ENCODE measurements at regions not wholly inside any gene's neighbourhood (a gene's known extent, or its start where the extent isn't known, plus 50 kb on each side); places are given as distances from the start of the nearest gene placed in this dataset.

- no peak overlapping the region for H3K27ac ChIP-seq
- FAIRE-seq (no peak), DNase-seq (no peak), ATAC-seq (no peak)
- intact Hi-C loops (cut with DNase I) = no loop called here
- no peaks in the 10 kb centered on the region for H3K9me3 ChIP-seq
- no peaks in the 10 kb centered on the region for H3K4me1 ChIP-seq
- no peak overlapping the region for H3K4me3 ChIP-seq
- no peaks in the 10 kb centered on the region for H3K36me3 ChIP-seq
- H3K27me3 ChIP-seq = no peaks in the 10 kb centered on the region
- no peak for TF ChIP-seq CTCF (IDR thresholded peaks at IDR 0.05)
- 26 to 45% methylated on average over 1 of the region's 1 CpG for WGBS, 2 donors
Observed at GRCh38 chr14:38074081-38074480, 133.6 kb upstream of the SSTR1 start.

GRCh38 chr14:38074754-38075153 is 132.9 kb upstream of the SSTR1 start:
- WGBS, 2 donors = 82 to 86% methylated on average over 2 of the region's 2 CpGs
- H3K4me1 ChIP-seq = no peaks in the 10 kb centered on the region
- no peaks in the 10 kb centered on the region for H3K27me3 ChIP-seq
- H3K4me3 ChIP-seq = no peak overlapping the region
- intact Hi-C loops (cut with DNase I) = no loop called here
- H3K27ac ChIP-seq = no peak overlapping the region
- H3K36me3 ChIP-seq = no peaks in the 10 kb centered on the region
- FAIRE-seq = no peak
- H3K9me3 ChIP-seq = no peaks in the 10 kb centered on the region
- no peak for DNase-seq
- TF ChIP-seq CTCF (IDR thresholded peaks at IDR 0.05) = no peak
- no peak for ATAC-seq

GRCh38 chr14:38078393-38078792 is 129.3 kb upstream of the SSTR1 start:
- no peak for TF ChIP-seq CTCF (IDR thresholded peaks at IDR 0.05)
- no peak overlapping the region for H3K27ac ChIP-seq
- intact Hi-C loops (cut with DNase I) = no loop called here
- H3K36me3 ChIP-seq = no peaks in the 10 kb centered on the region
- H3K27me3 ChIP-seq = no peaks in the 10 kb centered on the region
- H3K9me3 ChIP-seq = no peaks in the 10 kb centered on the region
- FAIRE-seq = no peak
- peak in 1 of 6 donors; percentile 10 for DNase-seq
- H3K4me1 ChIP-seq = no peaks in the 10 kb centered on the region
- H3K4me3 ChIP-seq = no peak overlapping the region
- WGBS, 2 donors = 38 to 44% methylated on average over 3 of the region's 3 CpGs
- ATAC-seq = peak in 3 of 4 donors; percentile 36 to 59 (median 42)

GRCh38 chr14:38079268-38079667 is 128.4 kb upstream of the SSTR1 start:
- 5 to 12% methylated on average over 1 of the region's 1 CpG for WGBS, 2 donors
- intact Hi-C loops (cut with DNase I) = no loop called here
- DNase-seq (no peak), ATAC-seq (peak; percentile 38 to 92 (median 84)), FAIRE-seq (no peak)
- H3K4me1 ChIP-seq = no peaks in the 10 kb centered on the region
- H3K27me3 ChIP-seq = no peaks in the 10 kb centered on the region
- no peak overlapping the region for H3K4me3 ChIP-seq
- no peak for TF ChIP-seq CTCF (IDR thresholded peaks at IDR 0.05)
- H3K36me3 ChIP-seq = no peaks in the 10 kb centered on the region
- H3K9me3 ChIP-seq = no peaks in the 10 kb centered on the region
- no peak overlapping the region for H3K27ac ChIP-seq

GRCh38 chr14:38079886-38080285 is 127.8 kb upstream of the SSTR1 start:
- no peaks in the 10 kb centered on the region for H3K36me3 ChIP-seq
- no peak overlapping the region for H3K27ac ChIP-seq
- ATAC-seq (no peak), DNase-seq (no peak), FAIRE-seq (no peak)
- H3K4me1 ChIP-seq = no peaks in the 10 kb centered on the region
- H3K9me3 ChIP-seq = no peaks in the 10 kb centered on the region
- H3K4me3 ChIP-seq = no peak overlapping the region
- WGBS, 2 donors = 9 to 24% methylated on average over 1 of the region's 1 CpG
- no peak for TF ChIP-seq CTCF (IDR thresholded peaks at IDR 0.05)
- intact Hi-C loops (cut with DNase I) = no loop called here
- no peaks in the 10 kb centered on the region for H3K27me3 ChIP-seq
